ENCODE measurements at regions not wholly inside any gene's neighbourhood (a gene's known extent, or its start where the extent isn't known, plus 50 kb on each side); places are given as distances from the start of the nearest gene placed in this dataset.

- Mint-ChIP-seq H3K4me1 (ENCODE audit: low read depth) (peaks cover 28% of the 10 kb centered on the region), H3K9me3 (no peaks in the 10 kb centered on the region; the same call in 1 of the 2 replicates), H3K27ac (no peak overlapping the region)
Measured at GRCh38 chr17:83148317-83149028, 69.1 kb downstream of the METRNL start.

DNA sequence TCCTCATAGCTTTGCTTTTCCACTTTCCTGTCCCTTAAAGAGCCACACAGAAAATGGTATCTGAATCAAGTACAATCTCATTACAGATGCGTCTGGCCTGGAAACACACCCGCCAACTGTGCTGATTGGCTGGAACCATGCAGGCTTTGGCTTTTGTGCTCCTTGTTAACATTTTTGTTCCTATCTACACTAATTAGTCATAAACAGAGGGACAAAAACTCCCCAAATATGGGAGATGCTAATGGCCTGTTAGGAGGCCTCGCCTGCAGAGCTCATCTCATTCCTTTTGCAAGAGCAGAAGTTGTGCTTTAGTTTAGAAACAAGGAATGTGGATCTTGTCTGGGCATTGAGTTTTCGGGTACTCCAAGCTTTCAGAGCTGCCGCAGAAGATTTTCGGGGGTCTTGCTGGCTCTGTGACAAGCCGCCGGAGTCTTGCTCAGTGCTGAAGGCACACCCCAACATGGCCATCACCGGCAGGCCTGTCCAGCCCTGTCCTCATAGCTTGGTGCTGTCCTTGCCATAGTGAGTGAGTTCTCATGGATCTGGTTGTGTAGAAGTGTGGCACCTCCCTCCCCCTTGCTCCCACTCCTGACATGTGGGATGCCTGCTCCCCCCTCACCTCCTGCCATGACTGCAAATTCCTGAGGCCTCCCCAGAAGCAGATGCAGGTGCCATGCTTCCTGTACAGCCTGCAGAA, 69.8 kb downstream of the METRNL start:
- Mint-ChIP-seq H3K36me3 (ENCODE audit: low read depth) (no peaks in the 10 kb centered on the region), H3K27ac (no peak overlapping the region), H3K4me1 (ENCODE audit: low read depth) (peaks cover 25% of the 10 kb centered on the region), H3K9me3 (no peaks in the 10 kb centered on the region; the same call in 1 of the 2 replicates), H3K27me3 (ENCODE audit: insufficient read depth) (peaks cover 5% of the 10 kb centered on the region; the same call in 1 of the 2 replicates), H3K4me3 (no peak overlapping the region)
- no peak for DNase-seq
- no peak for TF ChIP-seq CTCF (IDR thresholded peaks at IDR 0.05)

More at GRCh38 chr17:83148317-83149028, 69.1 kb downstream of the METRNL start:
- DNase-seq, result no peak
- Mint-ChIP-seq H3K36me3 (ENCODE audit: low read depth) (no peaks in the 10 kb centered on the region), H3K27me3 (ENCODE audit: insufficient read depth) (peaks cover 7% of the 10 kb centered on the region; the same call in 1 of the 2 replicates), H3K4me3 (no peak overlapping the region)
- TF ChIP-seq CTCF (IDR thresholded peaks at IDR 0.05), result no peak

DNA sequence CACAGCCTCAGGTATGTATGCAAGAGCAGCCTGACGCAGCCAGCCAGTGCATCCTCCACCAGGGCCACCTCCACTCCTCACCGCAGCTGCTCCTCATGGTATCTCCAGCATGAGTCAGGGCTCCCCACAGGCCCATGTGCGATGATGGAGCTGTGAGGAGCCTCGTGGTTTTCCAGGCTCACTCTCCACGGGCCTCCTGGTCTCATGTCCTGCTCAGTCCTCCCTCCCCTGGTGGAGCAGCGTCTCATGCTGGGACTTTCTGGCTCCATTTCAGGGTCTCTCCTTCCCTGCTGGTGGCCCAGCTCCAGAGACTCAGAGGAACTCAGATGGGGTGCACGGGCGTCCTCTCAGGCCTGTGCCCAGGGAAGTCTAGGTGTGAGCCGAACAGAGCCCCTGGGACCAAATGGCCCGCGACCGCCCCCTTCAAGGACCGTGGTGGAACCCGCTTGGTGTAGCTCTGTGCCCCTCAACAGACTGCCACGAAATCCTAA, 70.4 kb downstream of the METRNL start:
- no peak for TF ChIP-seq CTCF (IDR thresholded peaks at IDR 0.05)
- DNase-seq, result peak; percentile 12
- no peak overlapping the region for H3K4me3 Mint-ChIP-seq
- no peaks in the 10 kb centered on the region; the same call in 1 of the 2 replicates for H3K9me3 Mint-ChIP-seq
- H3K4me1 Mint-ChIP-seq (ENCODE audit: low read depth), result peaks cover 23% of the 10 kb centered on the region
- no peaks in the 10 kb centered on the region for H3K36me3 Mint-ChIP-seq (ENCODE audit: low read depth)
- H3K27ac Mint-ChIP-seq, result no peak overlapping the region
- H3K27me3 Mint-ChIP-seq (ENCODE audit: insufficient read depth), result peaks cover 3% of the 10 kb centered on the region; the same call in 1 of the 2 replicates

- Mint-ChIP-seq H3K4me3 (no peak overlapping the region), H3K27me3 (ENCODE audit: insufficient read depth) (peaks cover 3% of the 10 kb centered on the region; the same call in 1 of the 2 replicates), H3K36me3 (ENCODE audit: low read depth) (no peaks in the 10 kb centered on the region), H3K4me1 (ENCODE audit: low read depth) (peaks cover 30% of the 10 kb centered on the region), H3K27ac (no peak overlapping the region), H3K9me3 (no peaks in the 10 kb centered on the region; the same call in 1 of the 2 replicates)
- no peak for DNase-seq
- TF ChIP-seq CTCF (IDR thresholded peaks at IDR 0.05), result no peak
Measured at GRCh38 chr17:83150369-83151055, 71.1 kb downstream of the METRNL start.

DNA sequence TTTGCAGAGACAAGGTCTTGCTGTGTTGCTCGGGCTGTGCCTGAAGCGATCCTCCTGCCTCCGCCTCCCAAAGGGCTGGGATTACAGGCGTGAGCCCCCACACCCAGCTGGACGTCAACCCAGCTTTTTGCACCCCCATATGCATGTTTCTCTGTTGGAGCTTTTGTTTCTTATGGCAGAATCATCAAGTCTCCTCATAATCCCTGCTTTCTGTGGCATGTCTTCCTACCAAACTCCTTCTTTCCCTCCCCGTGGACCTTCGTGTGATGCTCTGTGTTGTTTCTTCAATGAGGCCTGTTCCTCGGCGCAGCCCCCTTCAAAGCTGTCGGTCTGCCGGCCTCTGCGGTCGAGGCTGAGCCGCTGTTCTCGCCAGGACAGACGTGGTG, 71.6 kb downstream of the METRNL start:
- no peak for TF ChIP-seq CTCF (IDR thresholded peaks at IDR 0.05)
- no peaks in the 10 kb centered on the region; the same call in 1 of the 2 replicates for H3K9me3 Mint-ChIP-seq
- peak overlapping the region; percentile 6; the same call in 1 of the 2 replicates for H3K27ac Mint-ChIP-seq
- H3K4me3 Mint-ChIP-seq, result no peak overlapping the region
- no peaks in the 10 kb centered on the region for H3K36me3 Mint-ChIP-seq (ENCODE audit: low read depth)
- no peak for DNase-seq
- H3K4me1 Mint-ChIP-seq (ENCODE audit: low read depth), result peaks cover 36% of the 10 kb centered on the region
- H3K27me3 Mint-ChIP-seq (ENCODE audit: insufficient read depth), result peaks cover 3% of the 10 kb centered on the region; the same call in 1 of the 2 replicates

Data from HFFc6 (cell line).